IMR-90 (cell line): ENCODE measurements at regions not wholly inside any gene's neighbourhood (a gene's known extent, or its start where the extent isn't known, plus 50 kb on each side); places are given as distances from the start of the nearest gene placed in this dataset.

Source experiments
- ATAC-seq: fragments of 200-7000 bp; cut with Tn5 transposase; 2 replicates; pipeline ENCODE4 v1.9.1; 2020; ENCODE audit warnings: low read depth, mild to moderate bottlenecking, moderate library complexity
- BruUV-seq: library from RNA; stranded (reverse); fragments of 400-500 nt; replicated peaks from 2 replicates; lab custom pipeline; 2021; lab: Mats Ljungman, UMichigan
- CTCF ChIA-PET: fragments of 300-600 bp; formaldehyde crosslinking; extraction: SDS; loops from one replicate; lab custom pipeline; 2021; ENCODE audit warnings: antibody characterized with exemption; lab: Yijun Ruan, JAX
- POLR2A ChIA-PET: fragments of 300-600 bp; sonication (Branson Sonifier 250); formaldehyde crosslinking; loops from one replicate; lab custom pipeline; 2022; ENCODE audit warnings: antibody characterized with exemption; ENCODE audit not compliant: unreplicated experiment; lab: Charles Lee
- DNase-seq: peaks from one replicate; pipeline ENCODE4 v3.0.0; 2013
- H2AFZ ChIP-seq: replicated peaks from 2 replicates; pipeline ENCODE3; 2013; ENCODE audit warnings: low read length, mild to moderate bottlenecking; ENCODE audit not compliant: poor library complexity
- H2AK5ac ChIP-seq: 2 replicates; pipeline ENCODE4 v1.6.1; 2013; ENCODE audit warnings: low read depth, low read length, inconsistent platforms
- H2AK9ac ChIP-seq: replicated peaks from 2 replicates; pipeline ENCODE3; 2013; ENCODE audit warnings: mild to moderate bottlenecking, low read depth, low read length, moderate library complexity; ENCODE audit not compliant: poor library complexity
- H2BK120ac ChIP-seq: 2 replicates; pipeline ENCODE4 v1.6.1; 2013; ENCODE audit warnings: low read depth, low read length, inconsistent platforms
- H2BK15ac ChIP-seq: 3 replicates; pipeline ENCODE4 v1.6.1; 2013; ENCODE audit warnings: low read depth, low read length, inconsistent platforms
- H2BK20ac ChIP-seq: 2 replicates; pipeline ENCODE4 v1.6.1; 2013; ENCODE audit warnings: low read depth, mild to moderate bottlenecking, inconsistent platforms, low read length, moderate library complexity
- H2BK5ac ChIP-seq: 2 replicates; pipeline ENCODE4 v1.6.1; 2013; ENCODE audit warnings: mild to moderate bottlenecking, low read depth, low read length, inconsistent platforms; ENCODE audit not compliant: poor library complexity, severe bottlenecking
- H3K14ac ChIP-seq: replicated peaks from 2 replicates; pipeline ENCODE4 v1.6.1; 2013; ENCODE audit warnings: low read depth, low read length, inconsistent platforms
- H3K18ac ChIP-seq: 2 replicates; pipeline ENCODE4 v1.6.1; 2013; ENCODE audit warnings: low read depth, low read length, control low read depth
- H3K23ac ChIP-seq: 2 replicates; pipeline ENCODE4 v1.6.1; 2013; ENCODE audit warnings: low read depth, low read length, inconsistent platforms
- H3K27ac ChIP-seq: 2 replicates; pipeline ENCODE4 v1.5.1; 2013; ENCODE audit warnings: mild to moderate bottlenecking, control low read depth, low read length; ENCODE audit not compliant: insufficient read depth
- H3K27me3 ChIP-seq: 2 replicates; pipeline ENCODE4 v1.6.1; 2013; ENCODE audit warnings: low read length; ENCODE audit not compliant: control insufficient read depth, insufficient read depth
- H3K36me3 ChIP-seq: 2 replicates; pipeline ENCODE4 v1.6.1; 2013; ENCODE audit warnings: low read length, mixed read lengths; ENCODE audit not compliant: control insufficient read depth, insufficient read depth
- H3K4ac ChIP-seq: 2 replicates; pipeline ENCODE4 v1.6.1; 2013; ENCODE audit warnings: low read depth, low read length, inconsistent platforms
- H3K4me1 ChIP-seq: 2 replicates; pipeline ENCODE4 v1.6.1; 2013; ENCODE audit warnings: low read length, mixed read lengths; ENCODE audit not compliant: control insufficient read depth, insufficient read depth
- H3K4me2 ChIP-seq: 2 replicates; pipeline ENCODE4 v1.6.1; 2013; ENCODE audit warnings: low read depth, mild to moderate bottlenecking, control low read depth, low read length, moderate library complexity
- H3K4me3 ChIP-seq: 2 replicates; pipeline ENCODE4 v1.5.1; 2013; ENCODE audit warnings: low read depth, mild to moderate bottlenecking, control low read depth, low read length, moderate library complexity; ENCODE audit not compliant: insufficient read depth
- H3K56ac ChIP-seq: 2 replicates; pipeline ENCODE4 v1.6.1; 2013; ENCODE audit warnings: low read length, inconsistent platforms; ENCODE audit not compliant: insufficient read depth; ENCODE audit errors: extremely low read depth
- H3K79me1 ChIP-seq, 2 experiments: 2 replicates each; pipeline ENCODE4 v1.6.1; 2013; ENCODE audit warnings: low read length in 2 of 2, inconsistent platforms in 1 of 2, low read depth in 1 of 2
- H3K9ac ChIP-seq: 2 replicates; pipeline ENCODE4 v1.6.1; 2013; ENCODE audit warnings: low read depth, low read length, control low read depth
- H3K9me1 ChIP-seq: 2 replicates; pipeline ENCODE4 v1.6.1; 2013; ENCODE audit warnings: low read length, inconsistent platforms; ENCODE audit not compliant: insufficient read depth
- H3K9me3 ChIP-seq: 2 replicates; pipeline ENCODE4 v1.6.1; 2013; ENCODE audit warnings: low read length; ENCODE audit not compliant: control insufficient read depth, insufficient read depth
- H4K20me1 ChIP-seq: 2 replicates; pipeline ENCODE4 v1.6.1; 2013; ENCODE audit warnings: low read length, inconsistent platforms; ENCODE audit not compliant: insufficient read depth
- H4K5ac ChIP-seq: 2 replicates; pipeline ENCODE4 v1.6.1; 2013; ENCODE audit warnings: mild to moderate bottlenecking, low read depth, low read length, control low read depth
- H4K8ac ChIP-seq, 2 experiments: 2 replicates each; pipeline ENCODE4 v1.6.1; 2013; ENCODE audit warnings: low read depth in 2 of 2, low read length in 2 of 2, control low read depth in 1 of 2, inconsistent platforms in 1 of 2
- H4K91ac ChIP-seq: 2 replicates; pipeline ENCODE4 v1.6.1; 2013; ENCODE audit warnings: low read depth, low read length, inconsistent platforms; ENCODE audit not compliant: insufficient read depth
- MXI1 ChIP-seq: IDR thresholded peaks from 2 replicates; pipeline ENCODE4 v1.6.1; 2012; ENCODE audit warnings: low read depth, mild to moderate bottlenecking, low read length, moderate library complexity, borderline replicate concordance
- WGBS, 2 experiments: methylation state at CpG; one replicate each; pipeline versions ENCODE4 v1.1.5 to v1.1.7; 2013; ENCODE audit warnings: missing lambda C conversion rate in 2 of 2; ENCODE audit not compliant: insufficient read length in 1 of 2; ENCODE audit errors: extremely low coverage in 2 of 2; 5-methylcytosine and 5-hydroxymethylcytosine counted together
- dilution Hi-C: fragments of 300-500 bp; cut with HindIII; formaldehyde crosslinking; loops from one replicate; pipeline ENCODE4 v1.14.3; 2018; ENCODE audit warnings: low sequenced_read_pairs; ENCODE audit not compliant: unreplicated experiment
- in situ Hi-C: fragments of 300-500 bp; cut with MboI; formaldehyde crosslinking; loops from 3 replicates; pipeline ENCODE4 v1.14.3; 2019; ENCODE audit warnings: low sequenced_read_pairs, inconsistent platforms, mixed read lengths
- intact Hi-C: fragments of 100-400 bp; cut with micrococcal nuclease; formaldehyde crosslinking; loops from 2 replicates; pipeline ENCODE4 v1.10.0; 2022

- no peak overlapping the region for H3K4me3 ChIP-seq
- H2BK15ac ChIP-seq, result peak overlapping the region; percentile 97; the same call in 2 of the 3 replicates
- H3K79me1 ChIP-seq, result no peaks in the 10 kb centered on the region
- WGBS, 2 experiments, result no CpG with 5 or more reads among the region's 4 CpGs
- peaks cover 8% of the 10 kb centered on the region for H3K4me1 ChIP-seq
- ChIA-PET CTCF (no interaction called here), POLR2A (no interaction called here)
- H2AFZ ChIP-seq, result peak overlapping the region; percentile 79
- peak overlapping the region; percentile 79 for H3K27ac ChIP-seq
- H3K4ac ChIP-seq, result peak overlapping the region; percentile 97
- H3K4me2 ChIP-seq, result no peak overlapping the region
- peak overlapping the region; percentile 16; the same call in 1 of the 2 replicates for H3K56ac ChIP-seq
- 0 out of 2 replicates have a peak, but pooled peaks cover 5% of the 10 kb centered on the region for H3K9me1 ChIP-seq
- no peaks in the 10 kb centered on the region for H3K36me3 ChIP-seq
- peak overlapping the region; percentile 88 for H3K14ac ChIP-seq
- in situ Hi-C loops (no loop called here), dilution Hi-C loops (no loop called here), intact Hi-C loops (no loop called here)
- peak overlapping the region; percentile 92; the same call in 1 of the 2 replicates for H3K23ac ChIP-seq
- H4K91ac ChIP-seq, result peak overlapping the region; percentile 96
- peak overlapping the region; percentile 97 for H2AK9ac ChIP-seq
- no peaks in the 10 kb centered on the region for H4K20me1 ChIP-seq
- no peaks in the 10 kb centered on the region for H3K9me3 ChIP-seq
- H3K27me3 ChIP-seq, result no peaks in the 10 kb centered on the region; the same call in 1 of the 2 replicates
- peak overlapping the region; percentile 96 for H2AK5ac ChIP-seq
- peak overlapping the region; percentile 100 for H4K5ac ChIP-seq
- H2BK120ac ChIP-seq, result peak overlapping the region; percentile 99
- ATAC-seq (peak; percentile 88), DNase-seq (peak; percentile 45)
- H4K8ac ChIP-seq, result peak overlapping the region; percentile 93 to 95; a peak in 3 of 4 replicates
- peak overlapping the region; percentile 87 for H2BK5ac ChIP-seq
- H3K9ac ChIP-seq, result peak overlapping the region; percentile 45; the same call in 1 of the 2 replicates
- no TSS peak for BruUV-seq
- peak overlapping the region; percentile 90 for H2BK20ac ChIP-seq
- H3K18ac ChIP-seq, result peak overlapping the region; percentile 99
- no peak for TF ChIP-seq MXI1
Measured at GRCh38 chr1:244239261-244239770, 188.2 kb downstream of the ZBTB18 start.
